ENCODE measurements at regions not wholly inside any gene's neighbourhood (a gene's known extent, or its start where the extent isn't known, plus 50 kb on each side); places are given as distances from the start of the nearest gene placed in this dataset.
A peak's percentile ranks its signal among the peaks of the same experiment; 100 is the strongest.

DNA sequence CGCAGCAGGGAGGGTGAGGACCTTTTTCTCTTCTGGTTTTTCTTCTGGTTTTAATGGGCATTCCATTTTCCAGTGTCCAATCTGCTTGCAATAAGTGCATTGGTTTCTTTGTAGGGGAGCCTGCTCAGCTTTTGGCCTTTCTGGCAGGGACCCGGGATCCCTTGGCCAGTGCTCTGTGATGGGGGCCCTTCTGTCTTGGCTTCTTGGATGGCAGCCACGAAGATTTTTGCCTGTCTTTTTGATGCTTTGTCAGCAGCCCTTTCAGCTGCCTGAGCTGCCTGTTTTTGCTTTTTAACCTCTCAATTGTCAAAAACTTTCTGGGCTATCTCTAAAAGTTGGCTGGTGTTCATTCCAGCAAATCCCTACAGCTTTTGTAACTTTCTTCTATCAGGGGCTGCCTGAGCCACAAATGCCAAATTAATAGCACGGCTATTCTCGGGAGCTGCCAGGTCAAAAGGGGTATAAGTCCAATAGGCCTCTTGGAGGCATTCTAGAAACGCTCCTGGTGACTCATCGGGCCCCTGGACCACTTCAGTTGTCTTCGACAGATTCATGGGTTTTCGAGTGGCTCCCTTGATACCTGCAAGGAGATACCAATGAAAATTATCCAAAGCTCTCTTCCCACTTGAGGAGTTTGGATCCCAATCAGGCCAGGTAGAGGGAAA lies 179.9 kb upstream of the MBL2 start:
- DNase-seq, result no peak
- no peak overlapping the region for H2BK5ac ChIP-seq (ENCODE audit: low read depth, low read length, poor library complexity, severe bottlenecking)
- H3K4ac ChIP-seq (ENCODE audit: low read depth in 1 of 2, low read length in 2 of 2), result no peak overlapping the region
- no peak overlapping the region for H3K4me3 ChIP-seq (ENCODE audit: insufficient read depth in 1 of 2, low read depth in 1 of 2, low read length in 2 of 2)
- no peak overlapping the region for H3K14ac ChIP-seq (ENCODE audit: low read length in 2 of 2)
- H3K79me1 ChIP-seq (replicated peaks; ENCODE audit: low read length, poor library complexity, severe bottlenecking), result no peaks in the 10 kb centered on the region
- no peaks in the 10 kb centered on the region for H3K36me3 ChIP-seq (ENCODE audit: control insufficient read depth in 1 of 2, insufficient read depth in 2 of 2, low read depth in 1 of 2, low read length in 2 of 2)
- no peak overlapping the region for H4K91ac ChIP-seq (ENCODE audit: low read length)
- WGBS, result 82% methylated on average over 9 of the region's 9 CpGs
- peak overlapping the region in 1 of 2 experiments; percentile 45 for H2BK12ac ChIP-seq (ENCODE audit: low read length in 2 of 2)
- H3K27me3 ChIP-seq (ENCODE audit: control insufficient read depth in 1 of 2, insufficient read depth in 1 of 2, low read length in 2 of 2), result peaks cover 0 to 12% of the 10 kb centered on the region in 2 experiments
- no peak overlapping the region for H3K18ac ChIP-seq (ENCODE audit: low read depth in 1 of 2, low read length in 2 of 2)
- peaks cover 5% of the 10 kb centered on the region for H3K4me1 ChIP-seq (ENCODE audit: control insufficient read depth, insufficient read depth, low read depth, low read length)
- no peak overlapping the region for H2BK15ac ChIP-seq (ENCODE audit: low read depth, poor library complexity, severe bottlenecking)
- no peak overlapping the region for H2AK5ac ChIP-seq (ENCODE audit: low read length, severe bottlenecking)
- no peak overlapping the region for H2AFZ ChIP-seq (ENCODE audit: low read depth, low read length)
- no peak overlapping the region for H3K23ac ChIP-seq (ENCODE audit: low read length in 2 of 2)
- no peak overlapping the region for H3K27ac ChIP-seq (ENCODE audit: low read length, poor library complexity, severe bottlenecking)
- H3K4me2 ChIP-seq (ENCODE audit: low read length, poor library complexity, severe bottlenecking), result no peak overlapping the region
- H3K9me3 ChIP-seq (ENCODE audit: control insufficient read depth, low read length), result no peaks in the 10 kb centered on the region
- H4K8ac ChIP-seq (ENCODE audit: low read length), result no peak overlapping the region
- no peak overlapping the region for H3K9ac ChIP-seq (ENCODE audit: low read length)
- H2BK120ac ChIP-seq (ENCODE audit: low read depth, low read length), result no peak overlapping the region

DNA sequence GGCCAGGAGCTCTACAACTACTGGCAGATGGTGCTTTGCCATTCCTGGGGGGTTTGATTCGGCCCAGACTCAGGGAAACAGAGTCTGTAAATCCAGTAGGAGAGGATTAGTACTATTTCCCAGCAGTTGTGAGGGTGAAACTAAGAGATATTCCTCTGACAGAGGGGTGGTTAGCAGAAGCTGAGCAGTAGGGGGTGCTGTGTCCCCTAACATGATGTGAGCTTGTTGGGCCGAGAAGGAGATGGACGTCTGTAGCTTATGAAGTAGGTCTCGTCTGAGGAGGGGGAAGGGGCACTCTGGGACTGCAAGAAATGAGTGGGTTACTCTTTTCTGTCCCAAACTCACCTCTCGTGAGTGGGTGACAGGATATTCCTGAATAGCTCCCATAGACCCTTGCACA lies 179.2 kb upstream of the MBL2 start:
- no peak overlapping the region for H2BK5ac ChIP-seq (ENCODE audit: low read depth, low read length, poor library complexity, severe bottlenecking)
- H4K91ac ChIP-seq (ENCODE audit: low read length), result no peak overlapping the region
- peaks cover 5% of the 10 kb centered on the region for H3K4me1 ChIP-seq (ENCODE audit: control insufficient read depth, insufficient read depth, low read depth, low read length)
- no peak overlapping the region for H3K4me3 ChIP-seq (ENCODE audit: insufficient read depth in 1 of 2, low read depth in 1 of 2, low read length in 2 of 2)
- H2BK120ac ChIP-seq (ENCODE audit: low read depth, low read length), result no peak overlapping the region
- no peak overlapping the region for H3K4ac ChIP-seq (ENCODE audit: low read depth in 1 of 2, low read length in 2 of 2)
- H3K14ac ChIP-seq (ENCODE audit: low read length in 2 of 2), result no peak overlapping the region
- H2AFZ ChIP-seq (ENCODE audit: low read depth, low read length), result no peak overlapping the region
- H2BK15ac ChIP-seq (ENCODE audit: low read depth, poor library complexity, severe bottlenecking), result peak overlapping the region; percentile 20
- H3K23ac ChIP-seq (ENCODE audit: low read length in 2 of 2), result no peak overlapping the region
- no peak overlapping the region for H4K8ac ChIP-seq (ENCODE audit: low read length)
- H3K27ac ChIP-seq (ENCODE audit: low read length, poor library complexity, severe bottlenecking), result no peak overlapping the region
- H2AK5ac ChIP-seq (ENCODE audit: low read length, severe bottlenecking), result no peak overlapping the region
- H3K27me3 ChIP-seq (ENCODE audit: control insufficient read depth in 1 of 2, insufficient read depth in 1 of 2, low read length in 2 of 2), result peaks cover 0 to 12% of the 10 kb centered on the region in 2 experiments
- H3K79me1 ChIP-seq (replicated peaks; ENCODE audit: low read length, poor library complexity, severe bottlenecking), result no peaks in the 10 kb centered on the region
- H3K4me2 ChIP-seq (ENCODE audit: low read length, poor library complexity, severe bottlenecking), result no peak overlapping the region
- no peaks in the 10 kb centered on the region for H3K9me3 ChIP-seq (ENCODE audit: control insufficient read depth, low read length)
- no peak overlapping the region for H2BK12ac ChIP-seq (ENCODE audit: low read length in 2 of 2)
- DNase-seq, result peak; percentile 60
- H3K9ac ChIP-seq (ENCODE audit: low read length), result no peak overlapping the region
- no peaks in the 10 kb centered on the region for H3K36me3 ChIP-seq (ENCODE audit: control insufficient read depth in 1 of 2, insufficient read depth in 2 of 2, low read depth in 1 of 2, low read length in 2 of 2)
- no peak overlapping the region for H3K18ac ChIP-seq (ENCODE audit: low read depth in 1 of 2, low read length in 2 of 2)
- WGBS, result 37% methylated on average over 5 of the region's 5 CpGs

DNA sequence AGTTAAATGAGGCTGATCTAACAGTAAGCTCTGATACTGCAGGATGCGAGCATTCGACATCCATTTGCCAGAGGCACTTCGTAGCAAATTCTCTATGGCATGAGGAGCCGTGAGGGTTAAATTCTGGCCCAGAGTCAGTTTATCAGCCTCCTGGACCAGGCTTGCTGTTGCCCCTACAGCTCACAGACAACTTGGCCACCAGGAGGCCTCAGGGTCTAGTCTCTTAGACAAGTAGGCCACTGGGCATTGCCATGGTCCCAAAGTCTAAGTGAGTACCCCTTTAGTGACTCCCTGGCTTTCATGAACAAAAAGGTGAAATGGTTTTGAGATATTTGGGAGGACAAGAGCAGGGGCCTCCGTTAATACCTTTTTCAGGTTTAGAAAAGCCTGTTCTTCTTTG lies 178.0 kb upstream of the MBL2 start:
- Histone ChIP-seq H3K23ac (ENCODE audit: low read length in 2 of 2) (no peak overlapping the region), H3K14ac (ENCODE audit: low read length in 2 of 2) (no peak overlapping the region), H3K27me3 (ENCODE audit: control insufficient read depth in 1 of 2, insufficient read depth in 1 of 2, low read length in 2 of 2) (peaks cover 0 to 12% of the 10 kb centered on the region in 2 experiments), H3K9me3 (ENCODE audit: control insufficient read depth, low read length) (no peaks in the 10 kb centered on the region), H2BK120ac (ENCODE audit: low read depth, low read length) (no peak overlapping the region), H3K4me3 (ENCODE audit: insufficient read depth in 1 of 2, low read depth in 1 of 2, low read length in 2 of 2) (no peak overlapping the region), H4K91ac (ENCODE audit: low read length) (no peak overlapping the region), H2AFZ (ENCODE audit: low read depth, low read length) (no peak overlapping the region), H3K36me3 (ENCODE audit: control insufficient read depth in 1 of 2, insufficient read depth in 2 of 2, low read depth in 1 of 2, low read length in 2 of 2) (no peaks in the 10 kb centered on the region), H3K9ac (ENCODE audit: low read length) (no peak overlapping the region), H3K27ac (ENCODE audit: low read length, poor library complexity, severe bottlenecking) (no peak overlapping the region), H3K4ac (ENCODE audit: low read depth in 1 of 2, low read length in 2 of 2) (no peak overlapping the region), H2BK5ac (ENCODE audit: low read depth, low read length, poor library complexity, severe bottlenecking) (no peak overlapping the region), H2BK12ac (ENCODE audit: low read length in 2 of 2) (no peak overlapping the region), H2AK5ac (ENCODE audit: low read length, severe bottlenecking) (no peak overlapping the region), H2BK15ac (ENCODE audit: low read depth, poor library complexity, severe bottlenecking) (no peak overlapping the region), H3K18ac (ENCODE audit: low read depth in 1 of 2, low read length in 2 of 2) (no peak overlapping the region), H3K4me1 (ENCODE audit: control insufficient read depth, insufficient read depth, low read depth, low read length) (peaks cover 5% of the 10 kb centered on the region), H4K8ac (ENCODE audit: low read length) (no peak overlapping the region), H3K4me2 (ENCODE audit: low read length, poor library complexity, severe bottlenecking) (no peak overlapping the region), H3K79me1 (replicated peaks; ENCODE audit: low read length, poor library complexity, severe bottlenecking) (no peaks in the 10 kb centered on the region)
- WGBS, result 92% methylated on average over 5 of the region's 5 CpGs
- DNase-seq, result no peak

DNA sequence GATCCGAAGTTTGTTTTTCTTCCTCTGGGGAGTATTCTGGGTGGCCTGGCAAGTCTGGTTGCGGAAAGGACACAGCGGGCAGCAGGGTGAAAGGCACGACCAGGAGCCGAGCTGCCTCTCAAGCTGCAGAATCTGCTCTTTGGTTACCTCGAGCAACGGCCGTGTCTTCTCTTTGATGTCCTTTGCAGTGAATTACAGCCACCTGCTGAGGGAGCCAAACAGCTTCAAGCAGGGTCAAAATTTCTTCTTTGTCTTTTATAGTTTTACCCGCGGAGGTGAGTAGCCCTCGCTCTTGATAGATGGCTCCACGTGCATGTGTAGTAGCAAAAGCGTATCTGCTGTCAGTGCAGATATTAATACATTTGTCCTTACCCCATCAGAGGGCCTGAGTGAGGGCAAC lies 177.3 kb upstream of the MBL2 start:
- H4K8ac ChIP-seq (ENCODE audit: low read length), result no peak overlapping the region
- DNase-seq, result no peak

More for the DNA sequence above, 177.3 kb upstream of the MBL2 start:
- H3K4ac ChIP-seq (ENCODE audit: low read depth in 1 of 2, low read length in 2 of 2), result no peak overlapping the region
- peaks cover 0 to 12% of the 10 kb centered on the region in 2 experiments for H3K27me3 ChIP-seq (ENCODE audit: control insufficient read depth in 1 of 2, insufficient read depth in 1 of 2, low read length in 2 of 2)
- H3K4me1 ChIP-seq (ENCODE audit: control insufficient read depth, insufficient read depth, low read depth, low read length), result peaks cover 5% of the 10 kb centered on the region
- WGBS, result 75% methylated on average over 13 of the region's 13 CpGs
- no peak overlapping the region for H3K14ac ChIP-seq (ENCODE audit: low read length in 2 of 2)
- H2BK15ac ChIP-seq (ENCODE audit: low read depth, poor library complexity, severe bottlenecking), result no peak overlapping the region
- no peak overlapping the region for H3K27ac ChIP-seq (ENCODE audit: low read length, poor library complexity, severe bottlenecking)
- no peak overlapping the region for H4K91ac ChIP-seq (ENCODE audit: low read length)
- no peak overlapping the region for H2BK120ac ChIP-seq (ENCODE audit: low read depth, low read length)
- no peaks in the 10 kb centered on the region for H3K36me3 ChIP-seq (ENCODE audit: control insufficient read depth in 1 of 2, insufficient read depth in 2 of 2, low read depth in 1 of 2, low read length in 2 of 2)
- no peak overlapping the region for H3K4me3 ChIP-seq (ENCODE audit: insufficient read depth in 1 of 2, low read depth in 1 of 2, low read length in 2 of 2)
- H2AK5ac ChIP-seq (ENCODE audit: low read length, severe bottlenecking), result no peak overlapping the region
- H2BK5ac ChIP-seq (ENCODE audit: low read depth, low read length, poor library complexity, severe bottlenecking), result no peak overlapping the region
- no peak overlapping the region for H3K9ac ChIP-seq (ENCODE audit: low read length)
- H3K79me1 ChIP-seq (replicated peaks; ENCODE audit: low read length, poor library complexity, severe bottlenecking), result no peaks in the 10 kb centered on the region
- H3K23ac ChIP-seq (ENCODE audit: low read length in 2 of 2), result no peak overlapping the region
- no peak overlapping the region for H2AFZ ChIP-seq (ENCODE audit: low read depth, low read length)
- H3K4me2 ChIP-seq (ENCODE audit: low read length, poor library complexity, severe bottlenecking), result no peak overlapping the region
- H3K9me3 ChIP-seq (ENCODE audit: control insufficient read depth, low read length), result no peaks in the 10 kb centered on the region
- no peak overlapping the region for H2BK12ac ChIP-seq (ENCODE audit: low read length in 2 of 2)
- H3K18ac ChIP-seq (ENCODE audit: low read depth in 1 of 2, low read length in 2 of 2), result no peak overlapping the region

Data from mesenchymal stem cell (in vitro differentiated cells and primary cell).